ENCODE measurements at regions not wholly inside any gene's neighbourhood (a gene's known extent, or its start where the extent isn't known, plus 50 kb on each side); places are given as distances from the start of the nearest gene placed in this dataset.

DNA sequence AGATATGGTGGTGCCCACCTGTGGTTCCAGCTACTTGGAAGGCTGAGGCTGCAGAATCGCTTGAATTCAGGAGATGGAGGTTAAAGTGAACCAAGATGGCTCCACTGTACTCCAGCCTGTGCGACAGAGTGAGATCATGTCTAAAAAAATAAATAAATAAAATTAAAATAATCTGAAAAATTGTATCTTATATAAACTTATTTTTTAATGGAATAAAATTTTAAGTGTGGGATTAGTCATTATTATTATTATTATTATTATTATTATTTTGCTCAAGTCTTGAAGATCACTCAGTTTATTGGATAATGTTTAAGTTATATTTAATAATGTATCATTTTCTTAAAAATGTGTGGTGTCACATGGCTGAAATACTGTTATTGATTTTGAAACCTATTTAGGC, 688.0 kb upstream of the COX7C start:
- Histone ChIP-seq H3K27ac (ENCODE audit: low read depth, low read length, poor library complexity, severe bottlenecking) (no peak overlapping the region), H3K36me3 (ENCODE audit: insufficient read depth, low read length, poor library complexity, severe bottlenecking) (no peaks in the 10 kb centered on the region), H3K27me3 (replicated peaks; ENCODE audit: insufficient read depth, low read depth, low read length, poor library complexity) (no peaks in the 10 kb centered on the region), H3K4me1 (ENCODE audit: insufficient read depth, low read length, poor library complexity, severe bottlenecking) (no peaks in the 10 kb centered on the region), H3K9me3 (ENCODE audit: low read depth, low read length, poor library complexity, severe bottlenecking) (no peaks in the 10 kb centered on the region), H3K4me3 (ENCODE audit: low read depth, low read length, poor library complexity, severe bottlenecking) (no peak overlapping the region)
- POLR2A ChIA-PET (ENCODE audit: low non-redundant PET): no interaction called here
- DNase-seq (ENCODE audit: low spot score): no peak
- intact Hi-C loops (cut with micrococcal nuclease; ENCODE audit: unreplicated experiment): no loop called here
- CTCF ChIA-PET: no interaction called here
- no peak for TF ChIP-seq EZH2 (IDR thresholded peaks at IDR 0.05; ENCODE audit: borderline replicate concordance, low read depth, low read length, poor library complexity, severe bottlenecking)
- TF ChIP-seq, protein P1, sequence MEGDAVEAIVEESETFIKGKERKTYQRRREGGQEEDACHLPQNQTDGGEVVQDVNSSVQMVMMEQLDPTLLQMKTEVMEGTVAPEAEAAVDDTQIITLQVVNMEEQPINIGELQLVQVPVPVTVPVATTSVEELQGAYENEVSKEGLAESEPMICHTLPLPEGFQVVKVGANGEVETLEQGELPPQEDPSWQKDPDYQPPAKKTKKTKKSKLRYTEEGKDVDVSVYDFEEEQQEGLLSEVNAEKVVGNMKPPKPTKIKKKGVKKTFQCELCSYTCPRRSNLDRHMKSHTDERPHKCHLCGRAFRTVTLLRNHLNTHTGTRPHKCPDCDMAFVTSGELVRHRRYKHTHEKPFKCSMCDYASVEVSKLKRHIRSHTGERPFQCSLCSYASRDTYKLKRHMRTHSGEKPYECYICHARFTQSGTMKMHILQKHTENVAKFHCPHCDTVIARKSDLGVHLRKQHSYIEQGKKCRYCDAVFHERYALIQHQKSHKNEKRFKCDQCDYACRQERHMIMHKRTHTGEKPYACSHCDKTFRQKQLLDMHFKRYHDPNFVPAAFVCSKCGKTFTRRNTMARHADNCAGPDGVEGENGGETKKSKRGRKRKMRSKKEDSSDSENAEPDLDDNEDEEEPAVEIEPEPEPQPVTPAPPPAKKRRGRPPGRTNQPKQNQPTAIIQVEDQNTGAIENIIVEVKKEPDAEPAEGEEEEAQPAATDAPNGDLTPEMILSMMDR (conservative IDR thresholded peaks at IDR 0.05; ENCODE audit: low read depth, low read length): no peak
- BruUV-seq (replicated peaks): no TSS peak

DNA sequence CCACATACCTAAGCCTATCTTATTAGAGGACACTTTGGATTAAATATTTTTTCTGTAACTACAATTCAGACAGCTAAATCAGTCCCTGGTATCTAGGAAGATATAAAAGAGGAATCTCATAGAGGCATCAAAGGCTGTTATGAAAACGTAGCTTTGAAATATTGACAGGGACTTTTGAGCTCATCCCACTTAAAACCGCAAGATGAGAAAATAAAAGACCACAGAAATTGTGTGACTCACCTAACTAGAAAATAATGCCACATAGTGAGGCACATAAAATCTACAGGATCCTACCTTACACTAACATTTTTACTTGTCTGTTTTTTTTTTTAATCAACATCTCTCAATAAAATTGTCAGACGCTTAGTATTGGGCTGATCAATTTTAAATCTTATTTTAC, 686.5 kb upstream of the COX7C start:
- BruUV-seq (replicated peaks): no TSS peak
- Histone ChIP-seq H3K27ac (ENCODE audit: low read depth, low read length, poor library complexity, severe bottlenecking) (no peak overlapping the region), H3K4me1 (ENCODE audit: insufficient read depth, low read length, poor library complexity, severe bottlenecking) (no peaks in the 10 kb centered on the region), H3K27me3 (replicated peaks; ENCODE audit: insufficient read depth, low read depth, low read length, poor library complexity) (no peaks in the 10 kb centered on the region), H3K36me3 (ENCODE audit: insufficient read depth, low read length, poor library complexity, severe bottlenecking) (no peaks in the 10 kb centered on the region), H3K4me3 (ENCODE audit: low read depth, low read length, poor library complexity, severe bottlenecking) (no peak overlapping the region), H3K9me3 (ENCODE audit: low read depth, low read length, poor library complexity, severe bottlenecking) (no peaks in the 10 kb centered on the region)
- ChIA-PET CTCF (no interaction called here), POLR2A (ENCODE audit: low non-redundant PET) (interaction anchor here (0.6 kb wide), 1 partner anchor 688 kb away, joined by 3 read pairs; no protein-coding TSS in a partner anchor)
- intact Hi-C loops (cut with micrococcal nuclease; ENCODE audit: unreplicated experiment): no loop called here
- TF ChIP-seq, protein P1 (conservative IDR thresholded peaks at IDR 0.05; ENCODE audit: low read depth, low read length): no peak
- TF ChIP-seq EZH2 (IDR thresholded peaks at IDR 0.05; ENCODE audit: borderline replicate concordance, low read depth, low read length, poor library complexity, severe bottlenecking): no peak
- DNase-seq (ENCODE audit: low spot score): no peak

DNA sequence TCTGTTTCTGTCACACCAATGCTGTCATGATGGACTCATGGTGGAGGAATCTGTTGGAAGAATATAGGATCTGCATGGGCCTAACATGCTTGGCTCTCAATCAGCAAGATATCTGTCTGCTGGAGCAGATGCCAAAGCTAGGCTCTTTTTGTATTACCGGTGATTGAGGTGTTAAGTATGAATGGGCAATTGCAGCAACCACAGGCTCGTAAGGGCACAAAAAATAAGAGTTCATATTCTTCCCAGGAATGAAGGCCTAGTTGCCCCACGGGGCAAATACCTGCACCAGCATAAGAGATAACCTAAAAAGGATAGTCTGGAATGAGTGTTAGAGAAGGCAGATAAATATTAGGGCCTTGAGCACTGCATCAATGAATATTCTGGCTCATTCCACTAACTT, 679.5 kb upstream of the COX7C start:
- Histone ChIP-seq H3K27ac (ENCODE audit: low read depth, low read length, poor library complexity, severe bottlenecking) (no peak overlapping the region), H3K4me1 (ENCODE audit: insufficient read depth, low read length, poor library complexity, severe bottlenecking) (no peaks in the 10 kb centered on the region), H3K4me3 (ENCODE audit: low read depth, low read length, poor library complexity, severe bottlenecking) (no peak overlapping the region), H3K9me3 (ENCODE audit: low read depth, low read length, poor library complexity, severe bottlenecking) (no peaks in the 10 kb centered on the region), H3K36me3 (ENCODE audit: insufficient read depth, low read length, poor library complexity, severe bottlenecking) (no peaks in the 10 kb centered on the region), H3K27me3 (replicated peaks; ENCODE audit: insufficient read depth, low read depth, low read length, poor library complexity) (no peaks in the 10 kb centered on the region)
- no peak for DNase-seq (ENCODE audit: low spot score)
- TF ChIP-seq, protein P1 (conservative IDR thresholded peaks at IDR 0.05; ENCODE audit: low read depth, low read length): no peak
- no peak for TF ChIP-seq EZH2 (IDR thresholded peaks at IDR 0.05; ENCODE audit: borderline replicate concordance, low read depth, low read length, poor library complexity, severe bottlenecking)
- no TSS peak for BruUV-seq (replicated peaks)
- ChIA-PET POLR2A (ENCODE audit: low non-redundant PET) (no interaction called here), CTCF (no interaction called here)
- intact Hi-C loops (cut with micrococcal nuclease; ENCODE audit: unreplicated experiment): no loop called here

Measured in A673 (cell line).